ENCODE measurements at regions not wholly inside any gene's neighbourhood (a gene's known extent, or its start where the extent isn't known, plus 50 kb on each side); places are given as distances from the start of the nearest gene placed in this dataset.

GRCh38 chr5:109611505-109611904 lies 78.2 kb upstream of the MAN2A1 start:
- Histone ChIP-seq H3K4me2 (ENCODE audit: insufficient read depth, low read length) (no peak overlapping the region), H3K36me3 (ENCODE audit: insufficient read depth, low read length) (no peaks in the 10 kb centered on the region), H3K4me3 (ENCODE audit: insufficient read depth, low read length) (no peak overlapping the region), H3K4me1 (ENCODE audit: insufficient read depth, low read length) (no peaks in the 10 kb centered on the region), H3K9me3 (ENCODE audit: low read depth, low read length) (no peaks in the 10 kb centered on the region), H2AFZ (ENCODE audit: low read length) (no peak overlapping the region), H3K27ac (ENCODE audit: low read depth, low read length) (no peak overlapping the region), H3K27me3 (ENCODE audit: insufficient read depth, low read length) (peaks cover 4% of the 10 kb centered on the region), H3K79me2 (ENCODE audit: insufficient read depth, low read length) (no peaks in the 10 kb centered on the region), H4K20me1 (ENCODE audit: insufficient read depth, low read length) (no peaks in the 10 kb centered on the region)
- no peak for TF ChIP-seq CTCF (IDR thresholded peaks at IDR 0.05; ENCODE audit: extremely low read depth, low read depth, low read length)
- DNase-seq (ENCODE audit: insufficient read length, low spot score, missing footprints), result no peak

GRCh38 chr5:109611061-109611460 lies 78.7 kb upstream of the MAN2A1 start:
- Histone ChIP-seq H3K4me3 (ENCODE audit: insufficient read depth, low read length) (no peak overlapping the region), H3K4me2 (ENCODE audit: insufficient read depth, low read length) (no peak overlapping the region), H3K27ac (ENCODE audit: low read depth, low read length) (no peak overlapping the region), H2AFZ (ENCODE audit: low read length) (no peak overlapping the region), H3K36me3 (ENCODE audit: insufficient read depth, low read length) (no peaks in the 10 kb centered on the region), H4K20me1 (ENCODE audit: insufficient read depth, low read length) (no peaks in the 10 kb centered on the region), H3K4me1 (ENCODE audit: insufficient read depth, low read length) (no peaks in the 10 kb centered on the region), H3K9me3 (ENCODE audit: low read depth, low read length) (no peaks in the 10 kb centered on the region), H3K79me2 (ENCODE audit: insufficient read depth, low read length) (no peaks in the 10 kb centered on the region), H3K27me3 (ENCODE audit: insufficient read depth, low read length) (peaks cover 4% of the 10 kb centered on the region)
- TF ChIP-seq CTCF (IDR thresholded peaks at IDR 0.05; ENCODE audit: extremely low read depth, low read depth, low read length), result no peak
- no peak for DNase-seq (ENCODE audit: insufficient read length, low spot score, missing footprints)

- Histone ChIP-seq H3K4me1 (ENCODE audit: insufficient read depth, low read length) (no peaks in the 10 kb centered on the region), H3K27ac (ENCODE audit: low read depth, low read length) (no peak overlapping the region), H3K4me3 (ENCODE audit: insufficient read depth, low read length) (no peak overlapping the region), H3K36me3 (ENCODE audit: insufficient read depth, low read length) (no peaks in the 10 kb centered on the region), H3K27me3 (ENCODE audit: insufficient read depth, low read length) (peaks cover 4% of the 10 kb centered on the region), H2AFZ (ENCODE audit: low read length) (no peak overlapping the region), H4K20me1 (ENCODE audit: insufficient read depth, low read length) (no peaks in the 10 kb centered on the region), H3K79me2 (ENCODE audit: insufficient read depth, low read length) (no peaks in the 10 kb centered on the region), H3K9me3 (ENCODE audit: low read depth, low read length) (no peaks in the 10 kb centered on the region), H3K4me2 (ENCODE audit: insufficient read depth, low read length) (no peak overlapping the region)
- DNase-seq (ENCODE audit: insufficient read length, low spot score, missing footprints), result no peak
- TF ChIP-seq CTCF (IDR thresholded peaks at IDR 0.05; ENCODE audit: extremely low read depth, low read depth, low read length), result no peak
Observed at GRCh38 chr5:109610581-109610980, 79.1 kb upstream of the MAN2A1 start.

GRCh38 chr5:109605207-109605730 lies 84.5 kb upstream of the MAN2A1 start:
- H3K4me1 ChIP-seq (ENCODE audit: insufficient read depth, low read length), result no peaks in the 10 kb centered on the region
- H3K4me3 ChIP-seq (ENCODE audit: insufficient read depth, low read length), result no peak overlapping the region
- no peaks in the 10 kb centered on the region for H3K79me2 ChIP-seq (ENCODE audit: insufficient read depth, low read length)
- H3K27ac ChIP-seq (ENCODE audit: low read depth, low read length), result no peak overlapping the region
- no peak for TF ChIP-seq CTCF (IDR thresholded peaks at IDR 0.05; ENCODE audit: extremely low read depth, low read depth, low read length)
- no peaks in the 10 kb centered on the region for H3K36me3 ChIP-seq (ENCODE audit: insufficient read depth, low read length)
- DNase-seq (ENCODE audit: insufficient read length, low spot score, missing footprints), result no peak
- H3K27me3 ChIP-seq (ENCODE audit: insufficient read depth, low read length), result no peaks in the 10 kb centered on the region
- H2AFZ ChIP-seq (ENCODE audit: low read length), result no peak overlapping the region
- H3K9me3 ChIP-seq (ENCODE audit: low read depth, low read length), result no peaks in the 10 kb centered on the region
- no peak overlapping the region for H3K4me2 ChIP-seq (ENCODE audit: insufficient read depth, low read length)
- no peaks in the 10 kb centered on the region for H4K20me1 ChIP-seq (ENCODE audit: insufficient read depth, low read length)

Measured in osteoblast (primary cell).